ENCODE measurements at regions not wholly inside any gene's neighbourhood (a gene's known extent, or its start where the extent isn't known, plus 50 kb on each side); places are given as distances from the start of the nearest gene placed in this dataset.
"Not testable (repeated sequence)": the region's sequence is repeated elsewhere in the genome, so short reads cannot be mapped to it uniquely, and the experiment has no call there.

GRCh38 chr1:224023122-224023521, 90.8 kb upstream of the FBXO28 start:
- DNase-seq = not testable (repeated sequence)

GRCh38 chr1:224022249-224022970, 91.5 kb upstream of the FBXO28 start:
- DNase-seq = not testable (repeated sequence)

GRCh38 chr1:224019866-224020265, 94.0 kb upstream of the FBXO28 start:
- not testable (repeated sequence) for DNase-seq

GRCh38 chr1:224015782-224016181, 98.1 kb upstream of the FBXO28 start:
- not testable (repeated sequence) for DNase-seq

GRCh38 chr1:224014330-224014649, 99.6 kb upstream of the FBXO28 start:
- no peak for DNase-seq

GRCh38 chr1:224013626-224014329, 100.1 kb upstream of the FBXO28 start:
- DNase-seq = not testable (repeated sequence)

- not testable (repeated sequence) for DNase-seq
Measured at GRCh38 chr1:224012807-224013434, 101.0 kb upstream of the FBXO28 start.

GRCh38 chr1:224012162-224012561, 101.7 kb upstream of the FBXO28 start:
- DNase-seq = not testable (repeated sequence)

- DNase-seq = not testable (repeated sequence)
Measured at GRCh38 chr1:224011751-224012150, 102.2 kb upstream of the FBXO28 start.

GRCh38 chr1:224011153-224011552, 102.8 kb upstream of the FBXO28 start:
- DNase-seq = not testable (repeated sequence)

- DNase-seq = not testable (repeated sequence)
Measured at GRCh38 chr1:224005973-224006372, 107.9 kb upstream of the FBXO28 start.

- not testable (repeated sequence) for DNase-seq
Measured at GRCh38 chr1:224004552-224005315, 109.2 kb upstream of the FBXO28 start.

- not testable (repeated sequence) for DNase-seq
Measured at GRCh38 chr1:224003896-224004295, 110.0 kb upstream of the FBXO28 start.

- DNase-seq = not testable (repeated sequence)
Measured at GRCh38 chr1:224001757-224002156, 112.2 kb upstream of the FBXO28 start.

GRCh38 chr1:223999761-224000160, 114.2 kb upstream of the FBXO28 start:
- DNase-seq = not testable (repeated sequence)

GRCh38 chr1:223998676-223999455, 115.0 kb upstream of the FBXO28 start:
- not testable (repeated sequence) for DNase-seq

GRCh38 chr1:223996376-223996775, 117.5 kb upstream of the FBXO28 start:
- not testable (repeated sequence) for DNase-seq

- peak; percentile 97 for DNase-seq
Measured at GRCh38 chr1:223992456-223993246, 121.3 kb upstream of the FBXO28 start.

GRCh38 chr1:223991297-223991857, 122.5 kb upstream of the FBXO28 start:
- not testable (repeated sequence) for DNase-seq

- DNase-seq = not testable (repeated sequence)
Measured at GRCh38 chr1:223961985-223962384, 116.2 kb upstream of the TP53BP2 start.

- DNase-seq = not testable (repeated sequence)
Measured at GRCh38 chr1:223952801-223953200, 107.1 kb upstream of the TP53BP2 start.

Measured in amniotic stem cell (primary cell).